HepG2 (cell line): ENCODE measurements at regions not wholly inside any gene's neighbourhood (a gene's known extent, or its start where the extent isn't known, plus 50 kb on each side); places are given as distances from the start of the nearest gene placed in this dataset.

Experiments used
- ATAC-seq: fragments of 200-7000 bp; cut with Tn5 transposase; 3 replicates; pipeline ENCODE4 v1.9.1; 2020; ENCODE audit warnings: mild to moderate bottlenecking, moderate library complexity
- BruUV-seq: library from RNA; stranded (reverse); fragments of 400-500 nt; replicated peaks from 2 replicates; lab custom pipeline; 2021; lab: Mats Ljungman, UMichigan
- CTCF ChIA-PET: fragments of 300-600 bp; formaldehyde crosslinking; extraction: SDS; loops from one replicate; lab custom pipeline; 2021; ENCODE audit warnings: low total read pairs, inconsistent platforms, low intra/inter-chr PET ratio; lab: Yijun Ruan, JAX
- POLR2A ChIA-PET: fragments of 350-600 bp; sonication (Branson Sonifier 250); formaldehyde crosslinking; loops from one replicate; lab custom pipeline; 2020; ENCODE audit warnings: antibody characterized with exemption, inconsistent platforms; lab: Yijun Ruan, JAX
- DNase-seq: peaks from one replicate; pipeline ENCODE4 v3.0.0-alpha.2; 2015; ENCODE audit warnings: low spot score
- FAIRE-seq: peaks from 3 replicates; lab custom pipeline; 2011; peaks lifted over from hg19 to GRCh38; lab: Jason Lieb, UNC
- H2AFZ ChIP-seq: one replicate; pipeline ENCODE4 v1.6.1; 2011; ENCODE audit warnings: low read length, inconsistent platforms
- H3K27ac ChIP-seq: fragments of 300-600 bp; 3 replicates; pipeline ENCODE4 v1.8.0; 2011; ENCODE audit warnings: mixed run types, mild to moderate bottlenecking, mixed read lengths, low read length, inconsistent platforms; ENCODE audit not compliant: insufficient read depth; ENCODE audit errors: extremely low read length
- H3K27me3 ChIP-seq, 2 experiments: fragments of 200-600 bp in 1 of 2; 2 replicates in 1 of 2; 3 replicates in 1 of 2; pipeline versions ENCODE4 v1.6.0 to v1.8.0; 2011; ENCODE audit warnings: low read length in 2 of 2, mild to moderate bottlenecking in 2 of 2, moderate library complexity in 2 of 2, inconsistent platforms in 1 of 2; ENCODE audit not compliant: insufficient read depth in 2 of 2, control insufficient read depth in 1 of 2
- H3K36me3 ChIP-seq, 2 experiments: fragments of 200-600 bp in 1 of 2; replicated peaks in 1 of 2; 2 replicates in 1 of 2; 3 replicates in 1 of 2; pipeline versions ENCODE4 v1.5.1 to v1.8.0; 2011; ENCODE audit warnings: low read length in 2 of 2, inconsistent platforms in 1 of 2; ENCODE audit not compliant: insufficient read depth in 2 of 2, control insufficient read depth in 1 of 2
- H3K4me1 ChIP-seq: 2 replicates; pipeline ENCODE4 v1.5.1; 2012; ENCODE audit warnings: low read length, inconsistent platforms; ENCODE audit not compliant: insufficient read depth
- H3K4me2 ChIP-seq: 2 replicates; pipeline ENCODE4 v1.6.0; 2011; ENCODE audit warnings: low read depth, low read length, inconsistent platforms
- H3K4me3 ChIP-seq, 3 experiments: fragments of 200-600 bp in 1 of 3; sonication (generic), shearing (Covaris generic) in 1 of 3; replicated peaks in 1 of 3; 2 replicates each; pipeline ENCODE4 v1.5.1; 2011 to 2016; ENCODE audit warnings: low read length in 3 of 3, inconsistent platforms in 2 of 3, low read depth in 2 of 3, mild to moderate bottlenecking in 2 of 3, control low read depth in 1 of 3, mixed read lengths in 1 of 3; ENCODE audit not compliant: insufficient read depth in 1 of 3
- H3K79me2 ChIP-seq: one replicate; pipeline ENCODE4 v1.6.1; 2011; ENCODE audit warnings: low read length, inconsistent platforms; ENCODE audit not compliant: insufficient read depth
- H3K9ac ChIP-seq: 2 replicates; pipeline ENCODE4 v1.6.0; 2011; ENCODE audit warnings: mild to moderate bottlenecking, low read depth, low read length, inconsistent platforms; ENCODE audit not compliant: insufficient read depth
- H3K9me3 ChIP-seq: 2 replicates; pipeline ENCODE4 v1.5.1; 2012; ENCODE audit warnings: mild to moderate bottlenecking, low read length
- H4K20me1 ChIP-seq: 2 replicates; pipeline ENCODE4 v1.6.0; 2011; ENCODE audit warnings: inconsistent platforms, mild to moderate bottlenecking, low read length, moderate library complexity; ENCODE audit not compliant: insufficient read depth
- DPF2 ChIP-seq: sonication (generic); formaldehyde crosslinking; IDR thresholded peaks from 2 replicates; pipeline ENCODE4 v1.4.0; 2020; ENCODE audit warnings: mild to moderate bottlenecking, low read depth, missing genetic modification reagents, borderline replicate concordance
- PCBP2 ChIP-seq: fragments of 200-400 bp; formaldehyde crosslinking; optimal IDR thresholded peaks from 2 replicates; pipeline ENCODE3; 2018; ENCODE audit warnings: low read length, low read depth; ENCODE audit not compliant: poor library complexity, severe bottlenecking
- RFX5 ChIP-seq: IDR thresholded peaks from 2 replicates; pipeline ENCODE4 v1.6.1; 2011; ENCODE audit warnings: low read depth, low read length, improper control_type of control experiment
- SYNCRIP ChIP-seq: fragments of 200-400 bp; formaldehyde crosslinking; IDR thresholded peaks from 2 replicates; pipeline ENCODE4 v1.6.1; 2018; ENCODE audit warnings: mild to moderate bottlenecking, low read depth, low read length; ENCODE audit not compliant: insufficient read depth
- ZNF615 ChIP-seq: sonication (generic); formaldehyde crosslinking; IDR thresholded peaks from 2 replicates; pipeline ENCODE4 v1.5.0; 2020; ENCODE audit warnings: mild to moderate bottlenecking, missing genetic modification reagents, borderline replicate concordance
- in situ Hi-C: cut with HindIII; loops from 2 replicates; pipeline ENCODE4 v1.10.0; 2017; ENCODE audit warnings: low pct_unique_long_range_greater_than_20kb; ENCODE audit not compliant: extremely low pct_ligation_motif_present
- intact Hi-C: fragments of 100-400 bp; cut with micrococcal nuclease; formaldehyde crosslinking; loops from one replicate; pipeline ENCODE4 v1.10.0; 2022; ENCODE audit not compliant: unreplicated experiment
- TF ChIP-seq, protein P1 (sequence below): sonication (generic); formaldehyde crosslinking; IDR thresholded peaks from 2 replicates; pipeline ENCODE4 v1.5.0; 2020; ENCODE audit warnings: missing genetic modification reagents
- TF ChIP-seq, protein P2 (sequence below): IDR thresholded peaks from 2 replicates; pipeline ENCODE4 v1.6.1; 2012; ENCODE audit warnings: inconsistent platforms
- TF ChIP-seq, protein P3 (sequence below): sonication (generic); formaldehyde crosslinking; IDR thresholded peaks from 2 replicates; pipeline ENCODE4 v1.8.0; 2022; ENCODE audit warnings: missing genetic modification reagents, low read depth, mild to moderate bottlenecking, borderline replicate concordance
- TF ChIP-seq, protein P4 (sequence below): sonication (generic); formaldehyde crosslinking; IDR thresholded peaks from 2 replicates; pipeline ENCODE4 v1.5.0; 2020; ENCODE audit warnings: missing genetic modification reagents, mild to moderate bottlenecking, borderline replicate concordance
- TF ChIP-seq, protein P5 (sequence below): sonication (generic); formaldehyde crosslinking; IDR thresholded peaks from one replicate; pipeline ENCODE4 v1.5.1; 2020; ENCODE audit warnings: mild to moderate bottlenecking, missing genetic modification reagents; ENCODE audit errors: not compliant biosample characterization
- TF ChIP-seq, protein P6 (sequence below): sonication (generic); formaldehyde crosslinking; IDR thresholded peaks from 2 replicates; pipeline ENCODE4 v1.4.0; 2020; ENCODE audit warnings: missing genetic modification reagents

DNA sequence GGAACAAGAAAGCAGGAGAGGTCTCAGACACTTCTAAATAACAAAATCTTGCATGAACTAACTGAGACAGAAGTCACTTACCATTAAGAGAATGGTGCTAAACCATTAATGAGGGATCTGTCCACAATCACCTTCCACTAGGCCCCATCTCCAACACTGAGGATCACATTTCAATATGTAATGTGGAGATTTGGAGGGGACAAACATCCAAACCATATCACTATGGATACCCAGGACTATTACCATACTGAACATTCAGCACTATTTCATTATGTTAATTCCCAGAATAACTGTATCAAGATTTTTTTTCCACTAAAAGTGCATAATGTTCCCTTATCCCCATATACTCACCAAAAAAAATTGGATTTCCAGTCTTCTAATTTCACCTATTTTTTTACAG lies 491.8 kb downstream of the LMO7 start (continued):
- TF ChIP-seq, protein P1, sequence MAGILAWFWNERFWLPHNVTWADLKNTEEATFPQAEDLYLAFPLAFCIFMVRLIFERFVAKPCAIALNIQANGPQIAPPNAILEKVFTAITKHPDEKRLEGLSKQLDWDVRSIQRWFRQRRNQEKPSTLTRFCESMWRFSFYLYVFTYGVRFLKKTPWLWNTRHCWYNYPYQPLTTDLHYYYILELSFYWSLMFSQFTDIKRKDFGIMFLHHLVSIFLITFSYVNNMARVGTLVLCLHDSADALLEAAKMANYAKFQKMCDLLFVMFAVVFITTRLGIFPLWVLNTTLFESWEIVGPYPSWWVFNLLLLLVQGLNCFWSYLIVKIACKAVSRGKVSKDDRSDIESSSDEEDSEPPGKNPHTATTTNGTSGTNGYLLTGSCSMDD (CRISPR knock-in tag): no peak
- TF ChIP-seq ZNF615 (no peak), RFX5 (no peak), SYNCRIP (no peak)
- TF ChIP-seq, protein P2, sequence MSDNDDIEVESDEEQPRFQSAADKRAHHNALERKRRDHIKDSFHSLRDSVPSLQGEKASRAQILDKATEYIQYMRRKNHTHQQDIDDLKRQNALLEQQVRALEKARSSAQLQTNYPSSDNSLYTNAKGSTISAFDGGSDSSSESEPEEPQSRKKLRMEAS: no peak
- TF ChIP-seq, protein P3, sequence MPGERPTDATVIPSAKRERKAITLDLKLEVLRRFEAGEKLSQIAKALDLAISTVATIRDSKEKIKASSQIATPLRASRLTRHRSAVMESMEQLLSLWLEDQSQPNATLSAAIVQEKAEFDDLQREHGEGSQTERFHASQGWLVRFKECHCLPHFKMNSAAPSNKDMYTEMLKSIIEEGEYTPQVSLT (CRISPR knock-in tag): no peak

DNA sequence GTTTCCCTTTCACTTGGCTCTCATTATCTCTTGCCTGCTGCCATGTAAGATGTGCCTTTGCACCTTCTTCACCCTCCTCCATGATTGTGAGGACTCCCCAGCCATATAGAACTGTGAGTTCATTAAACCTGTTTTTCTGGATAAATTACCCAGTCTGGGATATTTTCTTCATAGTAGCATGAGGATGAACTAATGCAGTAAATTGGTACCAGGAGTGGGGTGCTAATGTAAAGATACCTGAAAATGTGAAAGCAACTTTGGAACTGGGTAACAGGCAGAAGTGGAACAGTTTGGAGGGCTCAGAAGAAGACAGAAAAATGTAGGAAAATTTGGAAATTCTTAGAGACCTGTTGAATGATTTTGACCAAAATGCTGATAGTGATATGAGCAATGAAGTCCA lies 487.4 kb downstream of the LMO7 start:
- no peaks in the 10 kb centered on the region for H3K79me2 ChIP-seq
- intact Hi-C loops (no loop called here), in situ Hi-C loops (no loop called here)
- H3K4me1 ChIP-seq: no peaks in the 10 kb centered on the region
- H3K4me2 ChIP-seq: no peak overlapping the region
- no peaks in the 10 kb centered on the region for H3K36me3 ChIP-seq
- H2AFZ ChIP-seq: no peak overlapping the region
- peaks cover 36% of the 10 kb centered on the region for H3K9me3 ChIP-seq
- ATAC-seq (no peak), FAIRE-seq (no peak), DNase-seq (no peak)
- no peak overlapping the region for H3K4me3 ChIP-seq
- ChIA-PET POLR2A (no interaction called here), CTCF (no interaction called here)
- no TSS peak for BruUV-seq
- H3K27me3 ChIP-seq: no peaks in the 10 kb centered on the region
- H3K9ac ChIP-seq: no peak overlapping the region
- H3K27ac ChIP-seq: no peak overlapping the region
- H4K20me1 ChIP-seq: no peaks in the 10 kb centered on the region
- TF ChIP-seq, protein P4, sequence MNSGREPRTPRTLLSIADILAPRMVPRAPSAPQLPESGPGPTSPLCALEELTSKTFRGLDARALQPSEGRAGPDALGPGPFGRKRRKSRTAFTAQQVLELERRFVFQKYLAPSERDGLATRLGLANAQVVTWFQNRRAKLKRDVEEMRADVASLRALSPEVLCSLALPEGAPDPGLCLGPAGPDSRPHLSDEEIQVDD (CRISPR knock-in tag): no peak
- TF ChIP-seq, protein P5, sequence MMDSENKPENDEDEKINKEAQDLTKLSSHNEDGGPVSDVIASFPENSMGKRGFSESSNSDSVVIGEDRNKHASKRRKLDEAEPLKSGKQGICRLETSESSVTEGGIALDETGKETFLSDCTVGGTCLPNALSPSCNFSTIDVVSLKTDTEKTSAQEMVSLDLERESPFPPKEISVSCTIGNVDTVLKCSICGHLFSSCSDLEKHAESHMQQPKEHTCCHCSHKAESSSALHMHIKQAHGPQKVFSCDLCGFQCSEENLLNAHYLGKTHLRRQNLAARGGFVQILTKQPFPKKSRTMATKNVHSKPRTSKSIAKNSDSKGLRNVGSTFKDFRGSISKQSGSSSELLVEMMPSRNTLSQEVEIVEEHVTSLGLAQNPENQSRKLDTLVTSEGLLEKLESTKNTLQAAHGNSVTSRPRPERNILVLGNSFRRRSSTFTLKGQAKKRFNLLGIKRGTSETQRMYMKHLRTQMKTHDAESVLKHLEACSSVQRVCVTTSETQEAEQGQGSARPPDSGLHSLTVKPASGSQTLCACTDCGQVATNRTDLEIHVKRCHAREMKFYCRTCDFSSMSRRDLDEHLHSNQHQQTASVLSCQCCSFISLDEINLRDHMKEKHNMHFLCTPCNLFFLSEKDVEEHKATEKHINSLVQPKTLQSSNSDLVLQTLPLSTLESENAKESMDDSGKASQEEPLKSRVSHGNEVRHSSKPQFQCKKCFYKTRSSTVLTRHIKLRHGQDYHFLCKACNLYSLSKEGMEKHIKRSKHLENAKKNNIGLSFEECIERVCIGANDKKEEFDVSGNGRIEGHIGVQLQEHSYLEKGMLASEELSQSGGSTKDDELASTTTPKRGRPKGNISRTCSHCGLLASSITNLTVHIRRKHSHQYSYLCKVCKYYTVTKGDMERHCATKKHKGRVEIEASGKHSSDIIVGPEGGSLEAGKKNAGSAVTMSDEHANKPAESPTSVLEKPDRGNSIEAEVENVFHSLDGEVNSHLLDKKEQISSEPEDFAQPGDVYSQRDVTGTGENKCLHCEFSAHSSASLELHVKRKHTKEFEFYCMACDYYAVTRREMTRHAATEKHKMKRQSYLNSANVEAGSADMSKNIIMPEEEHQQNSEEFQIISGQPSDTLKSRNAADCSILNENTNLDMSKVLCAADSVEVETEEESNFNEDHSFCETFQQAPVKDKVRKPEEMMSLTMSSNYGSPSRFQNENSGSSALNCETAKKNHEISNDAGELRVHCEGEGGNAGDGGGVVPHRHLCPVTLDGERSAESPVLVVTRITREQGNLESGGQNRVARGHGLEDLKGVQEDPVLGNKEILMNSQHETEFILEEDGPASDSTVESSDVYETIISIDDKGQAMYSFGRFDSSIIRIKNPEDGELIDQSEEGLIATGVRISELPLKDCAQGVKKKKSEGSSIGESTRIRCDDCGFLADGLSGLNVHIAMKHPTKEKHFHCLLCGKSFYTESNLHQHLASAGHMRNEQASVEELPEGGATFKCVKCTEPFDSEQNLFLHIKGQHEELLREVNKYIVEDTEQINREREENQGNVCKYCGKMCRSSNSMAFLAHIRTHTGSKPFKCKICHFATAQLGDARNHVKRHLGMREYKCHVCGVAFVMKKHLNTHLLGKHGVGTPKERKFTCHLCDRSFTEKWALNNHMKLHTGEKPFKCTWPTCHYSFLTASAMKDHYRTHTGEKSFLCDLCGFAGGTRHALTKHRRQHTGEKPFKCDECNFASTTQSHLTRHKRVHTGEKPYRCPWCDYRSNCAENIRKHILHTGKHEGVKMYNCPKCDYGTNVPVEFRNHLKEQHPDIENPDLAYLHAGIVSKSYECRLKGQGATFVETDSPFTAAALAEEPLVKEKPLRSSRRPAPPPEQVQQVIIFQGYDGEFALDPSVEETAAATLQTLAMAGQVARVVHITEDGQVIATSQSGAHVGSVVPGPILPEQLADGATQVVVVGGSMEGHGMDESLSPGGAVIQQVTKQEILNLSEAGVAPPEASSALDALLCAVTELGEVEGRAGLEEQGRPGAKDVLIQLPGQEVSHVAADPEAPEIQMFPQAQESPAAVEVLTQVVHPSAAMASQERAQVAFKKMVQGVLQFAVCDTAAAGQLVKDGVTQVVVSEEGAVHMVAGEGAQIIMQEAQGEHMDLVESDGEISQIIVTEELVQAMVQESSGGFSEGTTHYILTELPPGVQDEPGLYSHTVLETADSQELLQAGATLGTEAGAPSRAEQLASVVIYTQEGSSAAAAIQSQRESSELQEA (CRISPR knock-in tag): no peak
- TF ChIP-seq PCBP2: no peak
- TF ChIP-seq, protein P6, sequence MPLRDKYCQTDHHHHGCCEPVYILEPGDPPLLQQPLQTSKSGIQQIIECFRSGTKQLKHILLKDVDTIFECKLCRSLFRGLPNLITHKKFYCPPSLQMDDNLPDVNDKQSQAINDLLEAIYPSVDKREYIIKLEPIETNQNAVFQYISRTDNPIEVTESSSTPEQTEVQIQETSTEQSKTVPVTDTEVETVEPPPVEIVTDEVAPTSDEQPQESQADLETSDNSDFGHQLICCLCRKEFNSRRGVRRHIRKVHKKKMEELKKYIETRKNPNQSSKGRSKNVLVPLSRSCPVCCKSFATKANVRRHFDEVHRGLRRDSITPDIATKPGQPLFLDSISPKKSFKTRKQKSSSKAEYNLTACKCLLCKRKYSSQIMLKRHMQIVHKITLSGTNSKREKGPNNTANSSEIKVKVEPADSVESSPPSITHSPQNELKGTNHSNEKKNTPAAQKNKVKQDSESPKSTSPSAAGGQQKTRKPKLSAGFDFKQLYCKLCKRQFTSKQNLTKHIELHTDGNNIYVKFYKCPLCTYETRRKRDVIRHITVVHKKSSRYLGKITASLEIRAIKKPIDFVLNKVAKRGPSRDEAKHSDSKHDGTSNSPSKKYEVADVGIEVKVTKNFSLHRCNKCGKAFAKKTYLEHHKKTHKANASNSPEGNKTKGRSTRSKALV: no peak
- TF ChIP-seq DPF2 (CRISPR knock-in tag): no peak
